Calu3 (cell line): ENCODE measurements at regions not wholly inside any gene's neighbourhood (a gene's known extent, or its start where the extent isn't known, plus 50 kb on each side); places are given as distances from the start of the nearest gene placed in this dataset.

Source experiments
- BruUV-seq: library from RNA; stranded (reverse); fragments of 400-500 nt; replicated peaks from 2 replicates; lab custom pipeline; 2021; lab: Mats Ljungman, UMichigan
- CTCF ChIA-PET: fragments of 300-600 bp; sonication (Branson Sonifier 250); formaldehyde crosslinking; loops from one replicate; lab custom pipeline; 2022; ENCODE audit warnings: antibody characterized with exemption; lab: Charles Lee
- DNase-seq: peaks from one replicate; pipeline ENCODE4 v3.0.0; 2022
- H3K27ac Mint-ChIP-seq: one replicate; pipeline ENCODE4 v1.8.0; 2022; ENCODE audit warnings: mixed read lengths; ENCODE audit not compliant: unreplicated experiment
- H3K27me3 Mint-ChIP-seq: one replicate; pipeline ENCODE4 v1.8.0; 2022; ENCODE audit warnings: mixed read lengths; ENCODE audit not compliant: unreplicated experiment
- H3K36me3 Mint-ChIP-seq: one replicate; pipeline ENCODE4 v1.8.0; 2022; ENCODE audit warnings: mild to moderate bottlenecking, moderate library complexity, mixed read lengths; ENCODE audit not compliant: insufficient read depth, unreplicated experiment
- H3K4me1 Mint-ChIP-seq: one replicate; pipeline ENCODE4 v1.8.0; 2022; ENCODE audit warnings: mild to moderate bottlenecking, low read depth, mixed read lengths; ENCODE audit not compliant: unreplicated experiment
- H3K4me3 Mint-ChIP-seq: one replicate; pipeline ENCODE4 v1.8.0; 2022; ENCODE audit warnings: mild to moderate bottlenecking, low read depth, moderate library complexity, mixed read lengths; ENCODE audit not compliant: unreplicated experiment
- H3K9me3 Mint-ChIP-seq: one replicate; pipeline ENCODE4 v1.8.0; 2022; ENCODE audit warnings: low read depth, mixed read lengths; ENCODE audit not compliant: unreplicated experiment
- intact Hi-C: fragments of 100-400 bp; cut with micrococcal nuclease; formaldehyde crosslinking; loops from one replicate; pipeline ENCODE4 v1.10.0; 2022; ENCODE audit not compliant: unreplicated experiment
- TF ChIP-seq, protein P1 (sequence below): fragments of 200-600 bp; IDR thresholded peaks from one replicate; pipeline ENCODE4 v1.8.0; 2022; ENCODE audit warnings: antibody characterized with exemption; ENCODE audit not compliant: unreplicated experiment

DNA sequence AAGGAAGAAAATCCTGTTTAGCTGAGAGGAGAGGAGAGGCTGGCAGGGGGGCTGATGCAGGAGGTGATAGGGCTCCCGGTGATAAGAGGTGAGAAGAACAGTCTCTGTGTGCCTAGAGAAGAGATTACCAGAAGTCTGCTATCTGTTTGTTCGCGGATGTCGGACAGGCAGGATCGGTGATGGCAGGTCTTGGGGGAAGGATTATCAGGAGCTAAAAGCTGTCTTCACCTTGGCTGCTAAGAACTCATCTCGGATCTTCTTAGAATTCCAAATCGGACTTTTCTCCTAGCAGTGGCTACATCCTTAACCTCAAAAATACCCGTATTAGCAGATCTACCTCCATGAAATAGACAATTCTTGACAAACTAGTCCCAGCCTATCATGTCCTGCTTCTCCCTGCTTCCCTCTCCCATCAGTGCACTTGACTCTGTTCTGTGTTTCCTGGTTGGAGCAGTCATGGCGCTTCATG lies 282.1 kb upstream of the TRIB2 start:
- no TSS peak for BruUV-seq

DNA sequence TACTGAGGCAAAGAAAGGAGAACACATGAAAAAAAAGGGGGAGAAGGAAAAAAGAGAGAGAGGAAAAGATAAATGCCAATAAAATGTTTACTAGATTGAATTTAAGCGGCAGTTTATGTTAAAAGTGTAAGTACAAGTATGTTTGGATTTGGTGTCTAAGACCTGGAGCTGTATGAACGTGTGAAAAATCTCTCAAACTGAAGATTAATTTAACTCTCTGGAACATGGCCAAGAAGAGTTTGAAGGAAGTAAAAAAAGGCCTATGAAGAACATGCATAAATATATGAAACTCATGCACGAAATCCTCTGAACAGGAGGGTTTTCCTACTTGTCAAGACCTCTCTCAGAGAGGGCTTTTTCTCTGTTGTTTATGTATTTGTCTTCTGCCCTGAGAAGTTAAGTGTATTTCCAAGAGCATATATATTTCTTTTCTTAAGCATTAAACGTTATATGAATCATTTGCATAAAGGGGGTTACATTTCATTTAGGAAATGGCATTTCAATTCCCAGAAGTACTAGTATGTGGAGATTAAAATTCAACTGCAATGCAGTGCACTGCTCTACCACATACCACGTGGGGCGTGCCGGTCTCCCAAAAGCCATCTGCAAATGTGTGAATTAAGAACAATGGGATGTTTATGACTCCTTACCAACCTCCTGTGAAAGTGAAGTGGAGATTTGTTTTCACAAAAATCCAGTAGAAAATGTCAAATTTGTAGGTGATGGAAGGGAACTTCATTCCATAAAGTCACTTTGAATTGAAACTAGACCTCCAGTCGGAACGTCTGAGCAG lies 281.1 kb upstream of the TRIB2 start:
- no peak overlapping the region for H3K4me3 Mint-ChIP-seq
- H3K4me1 Mint-ChIP-seq: no peaks in the 10 kb centered on the region
- DNase-seq: no peak
- CTCF ChIA-PET: no interaction called here
- no TSS peak for BruUV-seq
- TF ChIP-seq, protein P1, sequence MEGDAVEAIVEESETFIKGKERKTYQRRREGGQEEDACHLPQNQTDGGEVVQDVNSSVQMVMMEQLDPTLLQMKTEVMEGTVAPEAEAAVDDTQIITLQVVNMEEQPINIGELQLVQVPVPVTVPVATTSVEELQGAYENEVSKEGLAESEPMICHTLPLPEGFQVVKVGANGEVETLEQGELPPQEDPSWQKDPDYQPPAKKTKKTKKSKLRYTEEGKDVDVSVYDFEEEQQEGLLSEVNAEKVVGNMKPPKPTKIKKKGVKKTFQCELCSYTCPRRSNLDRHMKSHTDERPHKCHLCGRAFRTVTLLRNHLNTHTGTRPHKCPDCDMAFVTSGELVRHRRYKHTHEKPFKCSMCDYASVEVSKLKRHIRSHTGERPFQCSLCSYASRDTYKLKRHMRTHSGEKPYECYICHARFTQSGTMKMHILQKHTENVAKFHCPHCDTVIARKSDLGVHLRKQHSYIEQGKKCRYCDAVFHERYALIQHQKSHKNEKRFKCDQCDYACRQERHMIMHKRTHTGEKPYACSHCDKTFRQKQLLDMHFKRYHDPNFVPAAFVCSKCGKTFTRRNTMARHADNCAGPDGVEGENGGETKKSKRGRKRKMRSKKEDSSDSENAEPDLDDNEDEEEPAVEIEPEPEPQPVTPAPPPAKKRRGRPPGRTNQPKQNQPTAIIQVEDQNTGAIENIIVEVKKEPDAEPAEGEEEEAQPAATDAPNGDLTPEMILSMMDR: no peak
- H3K27me3 Mint-ChIP-seq: no peaks in the 10 kb centered on the region
- H3K9me3 Mint-ChIP-seq: no peaks in the 10 kb centered on the region
- intact Hi-C loops: no loop called here
- no peaks in the 10 kb centered on the region for H3K36me3 Mint-ChIP-seq
- H3K27ac Mint-ChIP-seq: no peak overlapping the region

More for the DNA sequence above, 282.1 kb upstream of the TRIB2 start:
- TF ChIP-seq, protein P1: no peak
- no peaks in the 10 kb centered on the region for H3K9me3 Mint-ChIP-seq
- no peaks in the 10 kb centered on the region for H3K4me1 Mint-ChIP-seq
- no peak overlapping the region for H3K4me3 Mint-ChIP-seq
- H3K27me3 Mint-ChIP-seq: no peaks in the 10 kb centered on the region
- H3K27ac Mint-ChIP-seq: no peak overlapping the region
- no peaks in the 10 kb centered on the region for H3K36me3 Mint-ChIP-seq
- DNase-seq: no peak
- intact Hi-C loops: no loop called here
- CTCF ChIA-PET: interaction anchor here (2.0 kb wide), 1 partner anchor 282 kb away, joined by 17 read pairs; the partner anchor contains the start of gene TRIB2

DNA sequence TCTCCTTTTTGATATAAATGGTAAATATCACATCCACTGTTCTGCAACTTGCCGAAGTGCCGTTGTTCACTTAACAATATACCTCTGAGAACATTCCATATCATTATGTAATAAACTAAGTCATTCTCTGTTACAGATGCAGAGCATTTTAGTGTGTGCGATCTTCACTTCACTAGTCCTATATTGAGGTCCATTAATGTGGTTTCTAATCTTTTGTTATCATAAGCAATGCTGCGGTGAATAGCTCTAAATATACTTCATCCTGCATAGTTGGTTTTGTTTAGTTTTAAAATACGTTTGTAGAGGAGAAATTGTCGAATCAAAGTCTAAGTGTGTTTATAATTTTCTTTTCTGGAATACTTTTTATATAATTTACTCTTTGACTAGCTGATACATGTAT lies 280.3 kb upstream of the TRIB2 start:
- CTCF ChIA-PET: no interaction called here
- H3K4me3 Mint-ChIP-seq: no peak overlapping the region
- BruUV-seq: no TSS peak
- H3K27ac Mint-ChIP-seq: no peak overlapping the region
- no peaks in the 10 kb centered on the region for H3K36me3 Mint-ChIP-seq
- DNase-seq: no peak
- no peaks in the 10 kb centered on the region for H3K4me1 Mint-ChIP-seq
- TF ChIP-seq, protein P1: no peak
- no peaks in the 10 kb centered on the region for H3K27me3 Mint-ChIP-seq
- no peaks in the 10 kb centered on the region for H3K9me3 Mint-ChIP-seq
- intact Hi-C loops: no loop called here

DNA sequence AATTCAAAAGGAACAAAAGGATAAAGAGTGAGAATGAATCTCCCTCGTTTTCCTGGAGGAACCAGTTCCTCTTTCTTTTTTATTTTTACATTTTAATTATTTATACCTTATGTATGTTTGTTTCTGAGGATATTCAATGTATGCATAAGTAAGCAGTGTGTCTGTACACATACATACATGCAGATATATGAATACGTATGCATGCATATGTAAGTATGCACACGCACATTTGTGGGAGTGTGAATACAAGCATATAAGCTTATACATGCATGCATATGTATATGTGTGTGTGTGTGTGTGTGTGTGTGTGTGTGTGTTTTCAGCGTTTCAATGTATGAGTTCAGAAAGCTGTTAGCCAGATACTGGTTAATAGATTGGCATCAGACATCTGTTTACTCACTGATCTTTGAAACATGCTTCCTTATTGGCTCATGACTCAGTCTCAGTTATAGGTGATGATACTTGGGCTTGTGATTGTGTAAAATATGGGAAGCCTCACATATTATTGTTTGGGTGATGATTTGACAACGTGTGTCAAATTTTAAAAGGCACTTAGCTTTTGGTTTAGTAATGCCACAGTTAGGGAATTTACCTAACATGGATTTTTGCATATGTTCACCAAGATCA lies 279.7 kb upstream of the TRIB2 start:
- DNase-seq: no peak
- H3K27ac Mint-ChIP-seq: no peak overlapping the region
- TF ChIP-seq, protein P1: no peak
- no peaks in the 10 kb centered on the region for H3K4me1 Mint-ChIP-seq
- H3K9me3 Mint-ChIP-seq: no peaks in the 10 kb centered on the region
- H3K27me3 Mint-ChIP-seq: no peaks in the 10 kb centered on the region
- BruUV-seq: no TSS peak
- CTCF ChIA-PET: no interaction called here
- H3K4me3 Mint-ChIP-seq: no peak overlapping the region
- intact Hi-C loops: no loop called here
- H3K36me3 Mint-ChIP-seq: no peaks in the 10 kb centered on the region
